GM19452 (cell line): ENCODE measurements at regions not wholly inside any gene's neighbourhood (a gene's known extent, or its start where the extent isn't known, plus 50 kb on each side); places are given as distances from the start of the nearest gene placed in this dataset.

ENCODE experiments used
- ATAC-seq: cut with Tn5 transposase; IDR thresholded peaks from one replicate; pipeline ENCODE4 v1.9.1; 2021; ENCODE audit not compliant: unreplicated experiment

- ATAC-seq: no peak
These were observed 480.3 kb upstream of the ADAMTS16 start for GRCh38 chr5:4659851-4660250.

DNA sequence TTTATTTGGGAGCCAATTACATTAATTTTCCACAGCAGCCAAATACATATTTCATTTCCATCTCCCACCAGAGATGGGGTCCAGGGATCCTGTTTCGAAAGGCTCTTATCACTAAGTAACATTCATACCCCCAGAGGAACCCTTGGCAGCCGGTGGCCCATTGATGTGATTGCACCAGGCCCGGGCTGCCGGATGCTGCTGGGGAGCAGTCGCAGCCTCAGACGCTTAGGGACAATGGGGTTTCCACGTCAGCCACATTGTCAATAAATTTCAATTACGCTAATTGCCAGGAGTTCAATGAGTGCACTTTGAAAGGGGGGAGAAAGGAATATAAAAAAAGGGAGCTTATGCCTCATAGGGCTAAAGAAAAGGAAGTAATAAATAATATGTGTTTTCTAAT is 478.8 kb upstream of the ADAMTS16 start:
- no peak for ATAC-seq

- ATAC-seq: no peak
These were observed 478.3 kb upstream of the ADAMTS16 start for GRCh38 chr5:4661836-4662235.

DNA sequence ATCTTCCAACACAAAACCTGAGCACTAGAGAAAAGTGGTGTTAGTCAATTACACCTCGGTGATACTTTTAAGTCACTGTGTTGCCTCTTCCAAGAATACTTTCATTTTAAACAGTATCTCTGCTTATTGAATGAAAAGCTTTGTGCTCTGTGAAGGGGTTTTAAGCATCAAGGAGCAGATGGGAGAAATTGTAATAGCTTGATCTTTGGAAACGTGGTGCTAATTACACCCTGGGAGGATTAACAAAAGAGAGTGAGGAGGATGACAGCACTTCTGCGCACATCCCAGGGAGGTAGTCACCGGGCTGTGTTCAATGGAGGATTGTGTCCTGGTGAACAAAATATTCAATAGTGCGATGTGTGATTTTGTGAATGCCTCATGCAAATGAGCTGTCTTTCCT is 477.4 kb upstream of the ADAMTS16 start:
- ATAC-seq: no peak

GRCh38 chr5:4665911-4666310 is 474.2 kb upstream of the ADAMTS16 start:
- ATAC-seq: no peak

DNA sequence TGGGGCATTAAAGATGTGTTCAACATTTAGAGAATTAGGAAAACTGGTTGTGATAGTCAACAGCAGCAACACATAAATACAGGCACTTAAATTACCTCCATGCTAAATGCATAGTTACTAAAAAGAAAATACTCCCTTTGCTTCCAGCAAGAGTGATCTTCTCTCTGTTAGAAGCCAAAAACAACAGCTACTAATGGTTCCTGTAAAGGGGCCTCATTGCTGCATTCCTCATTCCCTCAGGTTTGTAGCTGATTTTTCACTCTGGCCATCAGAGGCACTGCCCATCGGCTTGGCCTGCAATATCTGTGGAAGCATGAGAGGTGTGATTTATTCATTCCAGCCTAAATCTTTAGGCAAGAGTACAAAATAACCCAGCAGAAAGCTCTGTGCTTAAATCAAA is 466.0 kb upstream of the ADAMTS16 start:
- no peak for ATAC-seq

GRCh38 chr5:4676934-4677333 is 463.2 kb upstream of the ADAMTS16 start:
- no peak for ATAC-seq

DNA sequence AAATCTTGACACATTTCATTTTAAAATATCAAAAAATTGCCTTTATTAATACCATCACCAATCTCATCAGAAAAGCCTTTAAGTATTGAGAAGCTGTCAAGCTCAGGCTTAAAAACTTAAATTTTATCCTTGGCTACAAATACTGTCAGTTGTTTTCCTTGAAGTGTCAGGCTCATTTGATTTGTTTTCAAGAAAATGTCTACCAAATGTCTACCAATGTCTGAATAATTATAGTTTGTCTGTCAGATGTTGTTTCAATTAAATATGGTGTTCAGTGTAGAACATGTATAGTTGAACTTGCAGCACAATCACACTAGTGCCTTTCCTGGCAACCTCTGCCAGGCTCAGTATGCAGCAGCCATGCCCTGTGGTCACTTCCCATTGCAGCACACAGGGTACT is 455.2 kb upstream of the ADAMTS16 start:
- ATAC-seq: no peak

DNA sequence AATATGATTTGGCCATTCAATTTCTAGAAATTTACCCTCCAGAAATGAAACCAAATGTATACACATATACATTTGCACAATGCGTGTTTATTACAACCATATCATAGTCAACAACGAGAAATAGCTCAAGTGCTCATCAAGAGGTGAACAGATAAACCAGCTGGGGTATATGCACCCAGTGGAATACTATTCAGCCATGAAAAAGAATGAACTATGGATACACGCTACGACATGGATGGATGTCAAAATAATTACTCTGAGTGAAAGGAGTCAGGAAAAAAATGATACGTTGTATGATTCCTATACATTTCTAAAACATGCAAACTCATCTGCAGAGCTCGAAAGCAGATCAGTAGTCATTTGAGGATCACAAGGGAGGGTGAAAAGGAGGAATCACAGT is 441.5 kb upstream of the ADAMTS16 start:
- ATAC-seq: no peak

GRCh38 chr5:4699592-4699991 is 440.5 kb upstream of the ADAMTS16 start:
- ATAC-seq: no peak

DNA sequence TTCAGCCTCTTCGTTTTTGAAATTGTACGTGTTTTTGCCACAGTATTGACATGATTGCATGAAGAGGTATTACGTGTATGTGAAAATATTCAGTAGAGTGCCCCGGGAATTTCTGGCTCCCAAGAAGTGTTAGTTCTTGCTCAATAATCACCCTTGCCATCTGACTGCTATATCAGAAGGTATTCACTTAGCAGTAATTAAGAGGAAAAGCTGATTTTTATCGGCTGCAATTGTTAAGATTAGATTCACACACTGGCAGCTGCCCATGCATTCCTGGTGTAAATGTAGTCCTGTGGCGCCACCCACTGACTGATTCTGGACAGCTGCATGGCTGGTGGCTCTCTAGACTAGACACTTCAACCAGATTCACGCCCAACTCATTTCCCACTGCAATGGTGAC is 440.1 kb upstream of the ADAMTS16 start:
- no peak for ATAC-seq

DNA sequence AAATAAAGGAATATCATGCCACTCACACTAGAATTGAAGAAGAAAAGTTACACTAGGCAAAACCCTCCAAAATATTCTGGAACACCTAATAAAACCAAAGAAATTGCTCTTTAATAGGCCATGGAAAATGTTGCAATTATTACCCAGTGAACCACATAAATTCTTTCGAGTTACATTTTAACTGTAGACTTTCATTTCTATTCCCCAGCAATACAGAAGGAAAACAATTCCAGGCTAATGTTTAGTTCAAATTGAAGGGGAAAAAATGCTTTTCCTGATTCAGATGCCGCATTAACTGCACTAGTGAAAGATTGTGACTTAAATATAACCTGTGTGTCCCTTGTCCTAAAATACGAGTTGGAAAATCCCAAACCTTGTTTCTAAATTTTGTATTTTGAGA is 439.3 kb upstream of the ADAMTS16 start:
- no peak for ATAC-seq

- no peak for ATAC-seq
These were observed 436.1 kb upstream of the ADAMTS16 start for GRCh38 chr5:4703931-4704458.

DNA sequence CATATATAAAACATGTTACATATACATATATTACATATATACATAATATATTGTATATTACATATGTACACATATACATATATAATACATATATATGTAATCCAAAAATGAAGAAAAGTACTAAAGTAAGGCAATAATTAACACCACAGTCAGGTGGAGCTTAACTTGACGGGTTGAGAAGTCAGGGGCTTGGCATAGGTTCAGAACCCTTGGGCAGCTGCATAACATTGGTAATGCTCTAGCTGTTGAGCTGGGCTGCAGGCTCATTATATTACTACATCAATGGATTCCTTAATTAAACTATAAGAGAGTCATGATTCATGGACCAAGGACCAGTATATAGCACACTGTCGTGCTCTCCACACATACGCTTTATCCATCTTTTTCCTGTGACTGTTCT is 435.2 kb upstream of the ADAMTS16 start:
- no peak for ATAC-seq

- no peak for ATAC-seq
These were observed 423.3 kb upstream of the ADAMTS16 start for GRCh38 chr5:4716781-4717180.

GRCh38 chr5:4717446-4717845 is 422.7 kb upstream of the ADAMTS16 start:
- ATAC-seq: no peak

GRCh38 chr5:4720831-4721230 is 419.3 kb upstream of the ADAMTS16 start:
- ATAC-seq: no peak

DNA sequence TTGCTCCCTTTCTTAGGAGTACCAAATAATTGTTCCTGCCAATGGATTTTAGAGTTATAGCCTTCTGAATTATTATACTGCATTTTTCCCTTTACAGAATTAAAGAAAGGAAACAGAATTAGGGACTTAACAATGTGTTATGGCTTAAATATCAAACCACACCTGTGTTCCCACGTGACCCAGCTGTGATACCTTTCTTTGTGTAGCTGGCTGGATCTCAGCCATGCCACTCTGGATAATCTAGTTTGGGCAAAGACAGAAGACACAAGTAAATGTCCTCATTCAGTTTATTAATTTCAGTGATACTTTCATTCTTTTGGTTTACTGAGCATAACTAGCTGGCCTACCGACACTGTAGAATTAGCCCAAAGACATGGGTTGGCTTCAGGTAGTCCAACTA is 417.2 kb upstream of the ADAMTS16 start:
- ATAC-seq: no peak

- ATAC-seq: no peak
These were observed 414.5 kb upstream of the ADAMTS16 start for GRCh38 chr5:4725594-4725993.

- no peak for ATAC-seq
These were observed 409.9 kb upstream of the ADAMTS16 start for GRCh38 chr5:4730279-4730678.

DNA sequence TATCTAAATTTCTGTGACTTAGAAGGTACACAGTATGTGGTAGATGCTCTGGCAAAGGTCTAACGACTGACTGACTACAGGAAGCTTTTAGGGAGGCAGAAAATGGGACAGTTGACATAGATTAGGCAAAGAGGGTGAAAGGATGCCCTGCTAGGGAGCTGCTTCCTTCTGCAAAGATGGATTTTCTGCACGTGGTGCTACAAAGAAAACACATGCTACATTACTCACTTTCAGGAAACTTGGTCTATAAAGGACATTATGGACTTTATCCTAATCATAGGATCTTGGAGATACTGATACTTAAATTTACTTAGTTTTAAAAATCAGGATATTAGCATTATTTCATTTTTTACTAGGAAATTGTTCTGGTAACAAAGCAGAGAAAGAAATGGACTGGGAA is 405.8 kb upstream of the ADAMTS16 start:
- ATAC-seq: no peak

DNA sequence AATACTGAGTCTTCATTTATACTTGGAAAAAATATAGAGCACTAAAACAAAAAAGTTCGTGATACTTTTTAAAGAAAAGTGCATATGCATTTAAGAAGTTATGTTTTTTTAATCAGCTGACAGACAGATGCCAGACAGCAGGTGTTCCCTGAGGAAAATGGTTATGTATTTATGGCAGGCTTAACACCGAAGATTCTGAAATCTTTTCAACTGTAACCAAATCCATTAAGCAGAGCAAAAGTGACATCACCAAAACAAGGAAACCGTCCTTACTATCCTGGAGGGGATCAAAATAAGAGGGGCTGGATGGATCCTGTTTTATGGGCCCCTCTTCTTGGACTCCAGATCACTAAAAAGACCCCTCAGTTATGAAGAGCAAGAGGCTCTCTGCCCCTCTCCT is 404.9 kb upstream of the ADAMTS16 start:
- no peak for ATAC-seq

DNA sequence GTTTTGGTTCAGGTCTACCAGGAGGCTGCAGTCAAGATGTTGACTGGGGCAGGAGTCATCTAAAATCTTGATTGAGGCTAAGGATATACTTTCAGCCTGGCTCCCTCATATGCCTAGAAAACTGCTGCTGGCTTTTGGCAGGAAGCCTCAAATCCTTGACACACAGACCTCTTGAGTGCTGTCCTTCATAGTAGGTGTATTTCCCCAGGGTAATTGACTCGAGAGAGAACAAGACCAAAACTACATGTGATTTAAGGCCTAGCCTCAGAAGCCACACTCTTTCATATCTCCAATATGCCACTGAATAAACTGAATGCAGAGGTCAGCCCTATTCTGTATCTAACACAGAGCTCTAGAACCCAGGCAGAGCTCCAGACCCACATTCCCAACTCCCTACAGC is 402.3 kb upstream of the ADAMTS16 start:
- ATAC-seq: no peak

GRCh38 chr5:4738298-4738697 is 401.8 kb upstream of the ADAMTS16 start:
- no peak for ATAC-seq
